Liver (tissue), 8 donors: ENCODE measurements at regions not wholly inside any gene's neighbourhood (a gene's known extent, or its start where the extent isn't known, plus 50 kb on each side); places are given as distances from the start of the nearest gene placed in this dataset.

Experiments
- DNase-seq: peaks from one replicate; pipeline ENCODE4 v3.0.0-alpha.2; 2017; ENCODE audit warnings: low spot score
- H3K27ac ChIP-seq, 2 donors: one replicate each; pipeline ENCODE4 v1.7.0; 2013; ENCODE audit warnings: inconsistent platforms in 2 of 2, low read length in 2 of 2, control low read depth in 1 of 2, low read depth in 1 of 2, mild to moderate bottlenecking in 1 of 2
- H3K27me3 ChIP-seq, 4 donors: one replicate each; pipeline versions ENCODE4 v1.6.1 to v1.7.0; 2013; ENCODE audit warnings: low read length in 3 of 4, inconsistent platforms in 1 of 4, mild to moderate bottlenecking in 1 of 4, moderate library complexity in 1 of 4; ENCODE audit not compliant: control insufficient read depth in 4 of 4, insufficient read depth in 4 of 4
- H3K36me3 ChIP-seq, 4 donors: one replicate each; pipeline versions ENCODE4 v1.6.1 to v1.7.0; 2013; ENCODE audit warnings: low read length in 3 of 4, mild to moderate bottlenecking in 3 of 4, low read depth in 1 of 4, moderate library complexity in 1 of 4; ENCODE audit not compliant: control insufficient read depth in 4 of 4, insufficient read depth in 3 of 4
- H3K4me1 ChIP-seq, 4 donors: one replicate each; pipeline versions ENCODE4 v1.6.1 to v1.7.0; 2013; ENCODE audit warnings: low read length in 3 of 4, mild to moderate bottlenecking in 3 of 4, moderate library complexity in 1 of 4; ENCODE audit not compliant: control insufficient read depth in 4 of 4, insufficient read depth in 4 of 4
- H3K4me3 ChIP-seq, 3 donors: one replicate each; pipeline versions ENCODE4 v1.6.1 to v1.7.0; 2013; ENCODE audit warnings: low read length in 3 of 3, control low read depth in 1 of 3, low read depth in 1 of 3, mild to moderate bottlenecking in 1 of 3
- H3K9ac ChIP-seq, 2 donors: one replicate each; pipeline ENCODE4 v1.7.0; 2013; ENCODE audit warnings: low read length in 2 of 2, mild to moderate bottlenecking in 2 of 2, moderate library complexity in 2 of 2, control low read depth in 1 of 2, low read depth in 1 of 2
- H3K9me3 ChIP-seq, 4 donors: one replicate each; pipeline versions ENCODE4 v1.6.1 to v1.7.0; 2013; ENCODE audit warnings: low read length in 3 of 4; ENCODE audit not compliant: control insufficient read depth in 4 of 4
- CTCF ChIP-seq: fragments of 150-350 bp; IDR thresholded peaks from 2 replicates; pipeline ENCODE4 v1.5.1; 2017; ENCODE audit warnings: improper control_type of control experiment, low read depth, low read length; ENCODE audit not compliant: missing input control
- EGR1 ChIP-seq, 2 donors: IDR thresholded peaks; 2 replicates each; pipeline ENCODE4 v1.6.1; 2016 to 2018; ENCODE audit warnings: antibody characterized with exemption in 2 of 2, low read depth in 2 of 2
- FOXA1 ChIP-seq: IDR thresholded peaks from 2 replicates; pipeline ENCODE4 v1.6.1; 2016; ENCODE audit warnings: antibody characterized with exemption
- FOXA2 ChIP-seq: IDR thresholded peaks from 2 replicates; pipeline ENCODE4 v1.6.1; 2016; ENCODE audit warnings: antibody characterized with exemption
- GABPA ChIP-seq, 2 donors: IDR thresholded peaks in 1 of 2; conservative IDR thresholded peaks in 1 of 2; 2 replicates each; pipeline ENCODE4 v1.6.1; 2016; ENCODE audit warnings: antibody characterized with exemption in 2 of 2, mild to moderate bottlenecking in 1 of 2, moderate library complexity in 1 of 2
- HNF4G ChIP-seq: IDR thresholded peaks from 2 replicates; pipeline ENCODE4 v1.6.1; 2016; ENCODE audit warnings: antibody characterized with exemption
- JUND ChIP-seq, 2 donors: IDR thresholded peaks; 2 replicates each; pipeline ENCODE4 v1.6.1; 2016; ENCODE audit warnings: antibody characterized with exemption in 2 of 2
- NR2F2 ChIP-seq: IDR thresholded peaks from 2 replicates; pipeline ENCODE4 v1.6.1; 2016; ENCODE audit warnings: antibody characterized with exemption
- RAD21 ChIP-seq, 2 donors: IDR thresholded peaks; 2 replicates each; pipeline ENCODE4 v1.6.1; 2016; ENCODE audit warnings: antibody characterized with exemption in 2 of 2, mild to moderate bottlenecking in 2 of 2
- RXRA ChIP-seq, 2 donors: IDR thresholded peaks; 2 replicates each; pipeline ENCODE4 v1.6.1; 2017 to 2018; ENCODE audit warnings: antibody characterized with exemption in 2 of 2, mild to moderate bottlenecking in 1 of 2
- TAF1 ChIP-seq: conservative IDR thresholded peaks from 2 replicates; pipeline ENCODE4 v1.6.1; 2016; ENCODE audit warnings: antibody characterized with exemption, mild to moderate bottlenecking
- YY1 ChIP-seq: IDR thresholded peaks from 2 replicates; pipeline ENCODE4 v1.6.1; 2016; ENCODE audit warnings: antibody characterized with exemption, mild to moderate bottlenecking
- WGBS: extraction: QIAGEN DNeasy Blood & Tissue Kit; methylation state at CpG from one replicate; pipeline ENCODE4 v1.1.7; 2013; 5-methylcytosine and 5-hydroxymethylcytosine counted together
- TF ChIP-seq, protein P1 (sequence below): IDR thresholded peaks from 2 replicates; pipeline ENCODE4 v1.6.1; 2016; ENCODE audit warnings: antibody characterized with exemption
- TF ChIP-seq, protein P2 (sequence below): IDR thresholded peaks from 2 replicates; pipeline ENCODE4 v1.6.1; 2016; ENCODE audit warnings: antibody characterized with exemption
- TF ChIP-seq, protein P3 (sequence below): IDR thresholded peaks from 2 replicates; pipeline ENCODE4 v1.6.1; 2016; ENCODE audit warnings: antibody characterized with exemption, mild to moderate bottlenecking
- donor health status: healthy.
- donor health status: healthy.
- donor health status: healthy.
- donor health status: healthy.
- donor health status: healthy.

DNA sequence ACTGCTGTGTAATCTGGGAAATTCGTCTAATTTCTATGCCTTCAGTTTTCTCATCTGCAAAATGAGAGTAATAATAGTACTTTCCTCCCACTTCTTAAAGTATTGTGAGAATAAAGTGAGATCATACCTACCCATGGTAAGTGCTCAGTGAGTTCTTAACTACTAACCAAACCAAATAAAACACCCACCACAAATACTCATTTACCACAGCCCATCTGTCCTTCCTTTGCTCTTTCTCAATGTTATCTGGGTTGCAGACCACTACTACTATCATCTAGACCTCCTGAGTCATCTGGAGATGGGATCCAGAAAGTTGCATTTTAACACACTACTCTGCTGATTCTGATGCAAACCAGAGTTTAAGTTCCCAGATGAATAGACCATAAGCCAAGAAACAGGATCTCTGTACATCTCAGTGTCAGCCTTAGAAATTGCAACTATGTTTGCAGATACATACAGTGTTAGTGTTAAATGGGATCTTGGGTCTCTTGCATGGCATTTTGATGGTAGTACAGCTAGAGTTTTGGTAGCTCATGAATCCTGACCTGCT, 105.4 kb upstream of the ATP10B start:
- Histone ChIP-seq H3K27me3 (no peaks in the 10 kb centered on the region), H3K36me3 (no peaks in the 10 kb centered on the region), H3K4me1 (no peaks in the 10 kb centered on the region), H3K9ac (no peak overlapping the region), H3K4me3 (no peak overlapping the region), H3K9me3 (no peaks in the 10 kb centered on the region), H3K27ac (no peak overlapping the region)
- no peak for DNase-seq
- TF ChIP-seq FOXA1 (no peak), GABPA (IDR thresholded peaks at IDR 0.05 in 1 of 2, conservative IDR thresholded peaks at IDR 0.05 in 1 of 2) (no peak), FOXA2 (no peak), HNF4G (no peak), NR2F2 (no peak), TAF1 (no peak)
- TF ChIP-seq, protein P1, sequence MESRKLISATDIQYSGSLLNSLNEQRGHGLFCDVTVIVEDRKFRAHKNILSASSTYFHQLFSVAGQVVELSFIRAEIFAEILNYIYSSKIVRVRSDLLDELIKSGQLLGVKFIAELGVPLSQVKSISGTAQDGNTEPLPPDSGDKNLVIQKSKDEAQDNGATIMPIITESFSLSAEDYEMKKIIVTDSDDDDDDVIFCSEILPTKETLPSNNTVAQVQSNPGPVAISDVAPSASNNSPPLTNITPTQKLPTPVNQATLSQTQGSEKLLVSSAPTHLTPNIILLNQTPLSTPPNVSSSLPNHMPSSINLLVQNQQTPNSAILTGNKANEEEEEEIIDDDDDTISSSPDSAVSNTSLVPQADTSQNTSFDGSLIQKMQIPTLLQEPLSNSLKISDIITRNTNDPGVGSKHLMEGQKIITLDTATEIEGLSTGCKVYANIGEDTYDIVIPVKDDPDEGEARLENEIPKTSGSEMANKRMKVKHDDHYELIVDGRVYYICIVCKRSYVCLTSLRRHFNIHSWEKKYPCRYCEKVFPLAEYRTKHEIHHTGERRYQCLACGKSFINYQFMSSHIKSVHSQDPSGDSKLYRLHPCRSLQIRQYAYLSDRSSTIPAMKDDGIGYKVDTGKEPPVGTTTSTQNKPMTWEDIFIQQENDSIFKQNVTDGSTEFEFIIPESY: no peak
- 54% methylated on average over 1 of the region's 1 CpG for WGBS

- Histone ChIP-seq H3K9me3 (no peaks in the 10 kb centered on the region), H3K27me3 (no peaks in the 10 kb centered on the region), H3K4me3 (no peak overlapping the region), H3K36me3 (no peaks in the 10 kb centered on the region), H3K4me1 (no peaks in the 10 kb centered on the region), H3K9ac (no peak overlapping the region), H3K27ac (no peak overlapping the region)
- DNase-seq: no peak
- TF ChIP-seq FOXA2 (no peak), EGR1 (IDR thresholded peaks at IDR 0.05; ENCODE audit: low read depth in 2 of 2) (no peak), CTCF (no peak), JUND (IDR thresholded peaks at IDR 0.05) (no peak), NR2F2 (no peak), GABPA (IDR thresholded peaks at IDR 0.05 in 1 of 2, conservative IDR thresholded peaks at IDR 0.05 in 1 of 2) (no peak), RAD21 (IDR thresholded peaks at IDR 0.05) (no peak)
- TF ChIP-seq, protein P1: no peak
- TF ChIP-seq, protein P2, sequence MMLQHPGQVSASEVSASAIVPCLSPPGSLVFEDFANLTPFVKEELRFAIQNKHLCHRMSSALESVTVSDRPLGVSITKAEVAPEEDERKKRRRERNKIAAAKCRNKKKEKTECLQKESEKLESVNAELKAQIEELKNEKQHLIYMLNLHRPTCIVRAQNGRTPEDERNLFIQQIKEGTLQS: no peak
- WGBS: 60% methylated on average over 1 of the region's 1 CpG
Measured at GRCh38 chr5:160956051-160956450, 104.0 kb upstream of the ATP10B start.

GRCh38 chr5:160950311-160950710, 98.3 kb upstream of the ATP10B start:
- Histone ChIP-seq H3K9me3 (no peaks in the 10 kb centered on the region), H3K4me3 (no peak overlapping the region), H3K27ac (no peak overlapping the region), H3K36me3 (no peaks in the 10 kb centered on the region), H3K9ac (no peak overlapping the region), H3K4me1 (no peaks in the 10 kb centered on the region), H3K27me3 (no peaks in the 10 kb centered on the region)
- DNase-seq: no peak
- WGBS: 70% methylated on average over 2 of the region's 2 CpGs
- TF ChIP-seq, protein P3, sequence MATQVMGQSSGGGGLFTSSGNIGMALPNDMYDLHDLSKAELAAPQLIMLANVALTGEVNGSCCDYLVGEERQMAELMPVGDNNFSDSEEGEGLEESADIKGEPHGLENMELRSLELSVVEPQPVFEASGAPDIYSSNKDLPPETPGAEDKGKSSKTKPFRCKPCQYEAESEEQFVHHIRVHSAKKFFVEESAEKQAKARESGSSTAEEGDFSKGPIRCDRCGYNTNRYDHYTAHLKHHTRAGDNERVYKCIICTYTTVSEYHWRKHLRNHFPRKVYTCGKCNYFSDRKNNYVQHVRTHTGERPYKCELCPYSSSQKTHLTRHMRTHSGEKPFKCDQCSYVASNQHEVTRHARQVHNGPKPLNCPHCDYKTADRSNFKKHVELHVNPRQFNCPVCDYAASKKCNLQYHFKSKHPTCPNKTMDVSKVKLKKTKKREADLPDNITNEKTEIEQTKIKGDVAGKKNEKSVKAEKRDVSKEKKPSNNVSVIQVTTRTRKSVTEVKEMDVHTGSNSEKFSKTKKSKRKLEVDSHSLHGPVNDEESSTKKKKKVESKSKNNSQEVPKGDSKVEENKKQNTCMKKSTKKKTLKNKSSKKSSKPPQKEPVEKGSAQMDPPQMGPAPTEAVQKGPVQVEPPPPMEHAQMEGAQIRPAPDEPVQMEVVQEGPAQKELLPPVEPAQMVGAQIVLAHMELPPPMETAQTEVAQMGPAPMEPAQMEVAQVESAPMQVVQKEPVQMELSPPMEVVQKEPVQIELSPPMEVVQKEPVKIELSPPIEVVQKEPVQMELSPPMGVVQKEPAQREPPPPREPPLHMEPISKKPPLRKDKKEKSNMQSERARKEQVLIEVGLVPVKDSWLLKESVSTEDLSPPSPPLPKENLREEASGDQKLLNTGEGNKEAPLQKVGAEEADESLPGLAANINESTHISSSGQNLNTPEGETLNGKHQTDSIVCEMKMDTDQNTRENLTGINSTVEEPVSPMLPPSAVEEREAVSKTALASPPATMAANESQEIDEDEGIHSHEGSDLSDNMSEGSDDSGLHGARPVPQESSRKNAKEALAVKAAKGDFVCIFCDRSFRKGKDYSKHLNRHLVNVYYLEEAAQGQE: no peak
- TF ChIP-seq GABPA (IDR thresholded peaks at IDR 0.05 in 1 of 2, conservative IDR thresholded peaks at IDR 0.05 in 1 of 2): no peak
- TF ChIP-seq JUND (IDR thresholded peaks at IDR 0.05): no peak
- no peak for TF ChIP-seq RXRA (IDR thresholded peaks at IDR 0.05)
- TF ChIP-seq CTCF: no peak
- TF ChIP-seq, protein P2: no peak
- no peak for TF ChIP-seq YY1
